ENCODE measurements at regions not wholly inside any gene's neighbourhood (a gene's known extent, or its start where the extent isn't known, plus 50 kb on each side); places are given as distances from the start of the nearest gene placed in this dataset.

DNA sequence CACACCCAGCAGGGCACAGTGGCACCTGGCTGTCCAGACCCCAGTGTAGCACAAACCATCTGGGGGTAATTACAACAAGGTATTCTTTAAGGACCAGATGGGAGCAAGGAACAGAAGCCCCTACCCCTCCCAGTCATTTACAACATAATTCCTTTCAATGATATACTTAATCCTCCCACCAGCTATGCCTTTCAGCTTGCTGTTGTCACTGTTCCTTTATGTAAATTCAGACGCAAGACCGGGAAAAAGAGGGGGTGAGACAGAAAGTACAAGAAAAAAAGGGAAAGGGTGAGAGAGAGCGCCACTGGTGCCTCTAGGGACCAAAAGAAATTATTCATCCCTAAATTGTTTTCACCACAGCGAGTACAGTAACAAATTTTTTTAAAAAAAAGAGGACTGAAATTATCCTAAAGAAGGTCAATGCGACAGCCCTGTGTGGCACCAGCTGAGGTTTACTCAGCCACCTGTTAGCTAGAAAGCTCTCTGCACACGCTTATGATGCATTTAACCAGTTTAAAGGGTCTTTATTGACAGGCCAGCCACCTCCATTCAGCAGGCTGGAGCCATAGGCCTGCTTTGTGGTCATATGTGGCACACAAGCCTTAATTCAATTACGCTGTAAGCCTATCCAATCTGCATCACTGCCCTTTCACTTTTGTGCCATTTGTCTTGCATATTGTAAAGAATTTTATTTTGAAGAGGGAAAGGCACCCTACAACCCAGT, 210.2 kb upstream of the ISL1 start:
- no peak overlapping the region for H3K27ac Mint-ChIP-seq
- no peaks in the 10 kb centered on the region for H3K27me3 Mint-ChIP-seq (ENCODE audit: low read depth)
- no peaks in the 10 kb centered on the region for H3K4me1 Mint-ChIP-seq
- TF ChIP-seq CTCF (IDR thresholded peaks at IDR 0.05; ENCODE audit: unreplicated experiment in 3 of 3): no peak
- no peaks in the 10 kb centered on the region for H3K9me3 Mint-ChIP-seq
- H3K36me3 Mint-ChIP-seq (ENCODE audit: low read depth): no peaks in the 10 kb centered on the region
- H3K4me3 Mint-ChIP-seq: no peak overlapping the region

DNA sequence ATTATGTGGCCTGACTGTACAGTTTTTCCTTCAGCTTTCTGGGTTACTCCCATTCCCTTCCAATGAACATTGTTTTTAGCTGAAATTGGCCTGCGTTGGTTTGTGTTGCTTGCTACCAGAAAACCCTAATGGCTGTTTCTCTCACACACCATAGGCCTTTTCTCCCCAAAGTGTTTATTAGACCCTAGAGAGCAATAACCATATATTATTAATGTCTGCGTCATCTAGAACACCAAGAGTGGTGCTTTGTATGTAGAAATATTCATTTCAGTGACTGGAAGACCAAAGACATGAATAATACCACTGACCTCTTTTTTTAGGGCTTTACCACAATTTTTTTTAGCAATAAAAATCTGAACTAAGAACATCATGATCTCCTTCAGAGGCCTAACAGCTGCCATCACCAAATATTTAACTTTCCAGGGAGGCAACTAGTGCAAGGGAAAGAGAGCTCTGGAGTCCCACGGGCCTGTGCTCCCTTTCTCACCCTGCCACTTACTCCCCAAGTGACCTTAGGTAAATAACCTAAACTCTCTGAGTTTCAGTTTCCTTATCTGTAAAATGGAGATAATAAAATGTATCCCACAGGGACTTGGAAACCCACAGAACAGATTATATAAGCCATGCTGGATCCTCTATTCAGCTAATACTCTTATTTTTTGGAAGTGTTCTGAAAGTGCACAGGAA, 201.9 kb upstream of the ISL1 start:
- H3K27ac Mint-ChIP-seq: no peak overlapping the region
- no peaks in the 10 kb centered on the region for H3K36me3 Mint-ChIP-seq (ENCODE audit: low read depth)
- peaks cover 3% of the 10 kb centered on the region for H3K27me3 Mint-ChIP-seq (ENCODE audit: low read depth)
- H3K4me3 Mint-ChIP-seq: no peak overlapping the region
- no peaks in the 10 kb centered on the region for H3K4me1 Mint-ChIP-seq
- no peak for TF ChIP-seq CTCF (IDR thresholded peaks at IDR 0.05; ENCODE audit: unreplicated experiment in 3 of 3)
- H3K9me3 Mint-ChIP-seq: no peaks in the 10 kb centered on the region

GRCh38 chr5:51185850-51186329, 197.4 kb upstream of the ISL1 start:
- Mint-ChIP-seq H3K27ac (no peak overlapping the region), H3K9me3 (no peaks in the 10 kb centered on the region), H3K4me1 (no peaks in the 10 kb centered on the region), H3K27me3 (ENCODE audit: low read depth) (peaks cover 3% of the 10 kb centered on the region), H3K4me3 (no peak overlapping the region), H3K36me3 (ENCODE audit: low read depth) (no peaks in the 10 kb centered on the region)
- TF ChIP-seq CTCF (IDR thresholded peaks at IDR 0.05; ENCODE audit: unreplicated experiment in 3 of 3): no peak

- Mint-ChIP-seq H3K36me3 (ENCODE audit: low read depth) (no peaks in the 10 kb centered on the region), H3K27ac (no peak overlapping the region), H3K4me1 (no peaks in the 10 kb centered on the region), H3K4me3 (no peak overlapping the region), H3K9me3 (no peaks in the 10 kb centered on the region), H3K27me3 (ENCODE audit: low read depth) (peaks cover 3% of the 10 kb centered on the region)
- TF ChIP-seq CTCF (IDR thresholded peaks at IDR 0.05; ENCODE audit: unreplicated experiment in 3 of 3): no peak
These were observed 195.2 kb upstream of the ISL1 start for GRCh38 chr5:51188001-51188591.

- TF ChIP-seq CTCF (IDR thresholded peaks at IDR 0.05; ENCODE audit: unreplicated experiment in 3 of 3): no peak
- Mint-ChIP-seq H3K27ac (no peak overlapping the region), H3K27me3 (ENCODE audit: low read depth) (no peaks in the 10 kb centered on the region), H3K9me3 (no peaks in the 10 kb centered on the region), H3K4me3 (no peak overlapping the region), H3K4me1 (no peaks in the 10 kb centered on the region), H3K36me3 (ENCODE audit: low read depth) (no peaks in the 10 kb centered on the region)
These were observed 188.6 kb upstream of the ISL1 start for GRCh38 chr5:51194671-51195070.
